ENCODE measurements at regions not wholly inside any gene's neighbourhood (a gene's known extent, or its start where the extent isn't known, plus 50 kb on each side); places are given as distances from the start of the nearest gene placed in this dataset.

DNA sequence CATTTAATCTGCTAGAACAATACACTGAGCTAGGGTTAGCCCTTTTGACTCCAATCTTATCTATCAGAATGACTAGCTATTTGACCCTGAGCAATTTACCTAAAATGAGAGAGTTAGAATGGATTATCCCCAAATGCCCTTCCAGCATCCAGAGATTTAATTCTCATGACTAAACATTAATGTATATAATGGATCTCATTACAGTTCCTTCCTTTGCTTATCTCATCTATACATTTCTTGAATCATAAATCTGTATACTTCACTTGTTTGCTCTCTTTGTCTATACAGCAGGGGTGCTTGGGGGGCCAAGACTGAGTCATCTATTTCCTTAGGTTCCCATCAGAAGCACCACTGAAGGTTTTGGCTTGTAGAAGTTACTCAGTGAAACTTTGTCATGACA lies 565.8 kb downstream of the IGSF11 start:
- Histone ChIP-seq H3F3A (ENCODE audit: insufficient read depth, low read length) (no peaks in the 10 kb centered on the region), H3K4me3 (ENCODE audit: low read length) (no peak overlapping the region)
- TF ChIP-seq, protein P1, sequence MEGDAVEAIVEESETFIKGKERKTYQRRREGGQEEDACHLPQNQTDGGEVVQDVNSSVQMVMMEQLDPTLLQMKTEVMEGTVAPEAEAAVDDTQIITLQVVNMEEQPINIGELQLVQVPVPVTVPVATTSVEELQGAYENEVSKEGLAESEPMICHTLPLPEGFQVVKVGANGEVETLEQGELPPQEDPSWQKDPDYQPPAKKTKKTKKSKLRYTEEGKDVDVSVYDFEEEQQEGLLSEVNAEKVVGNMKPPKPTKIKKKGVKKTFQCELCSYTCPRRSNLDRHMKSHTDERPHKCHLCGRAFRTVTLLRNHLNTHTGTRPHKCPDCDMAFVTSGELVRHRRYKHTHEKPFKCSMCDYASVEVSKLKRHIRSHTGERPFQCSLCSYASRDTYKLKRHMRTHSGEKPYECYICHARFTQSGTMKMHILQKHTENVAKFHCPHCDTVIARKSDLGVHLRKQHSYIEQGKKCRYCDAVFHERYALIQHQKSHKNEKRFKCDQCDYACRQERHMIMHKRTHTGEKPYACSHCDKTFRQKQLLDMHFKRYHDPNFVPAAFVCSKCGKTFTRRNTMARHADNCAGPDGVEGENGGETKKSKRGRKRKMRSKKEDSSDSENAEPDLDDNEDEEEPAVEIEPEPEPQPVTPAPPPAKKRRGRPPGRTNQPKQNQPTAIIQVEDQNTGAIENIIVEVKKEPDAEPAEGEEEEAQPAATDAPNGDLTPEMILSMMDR (IDR thresholded peaks at IDR 0.05; ENCODE audit: low read length), result no peak

DNA sequence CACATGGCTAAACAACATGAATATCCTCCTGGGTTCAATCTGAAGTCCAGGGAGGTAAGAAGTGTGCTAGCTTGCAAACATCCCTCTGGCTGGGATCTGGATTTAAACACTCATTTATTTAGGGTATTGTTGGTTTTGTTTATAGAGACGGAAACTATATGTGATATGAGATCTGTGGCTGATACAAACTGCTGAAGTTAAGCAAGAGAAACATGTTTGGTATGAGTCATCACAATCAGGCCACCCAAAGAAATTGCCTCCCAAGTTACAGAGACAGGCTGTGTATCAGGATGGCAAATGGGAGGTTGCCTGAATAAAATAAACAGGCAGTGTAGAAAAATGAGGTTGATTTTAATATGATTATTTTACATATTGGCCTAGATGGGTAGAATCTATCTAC lies 562.1 kb downstream of the IGSF11 start:
- Histone ChIP-seq H3K4me3 (ENCODE audit: low read length) (no peak overlapping the region), H3K9me3 (replicated peaks; ENCODE audit: insufficient read depth, low read length) (no peaks in the 10 kb centered on the region), H3K79me2 (ENCODE audit: low read length) (no peaks in the 10 kb centered on the region), H3K36me3 (replicated peaks; ENCODE audit: insufficient read depth, low read length) (no peaks in the 10 kb centered on the region), H4K20me1 (ENCODE audit: insufficient read depth, low read length) (no peaks in the 10 kb centered on the region), H2AFZ (ENCODE audit: low read length) (no peak overlapping the region), H3K27ac (ENCODE audit: low read length) (no peak overlapping the region), H3F3A (ENCODE audit: insufficient read depth, low read length) (no peaks in the 10 kb centered on the region), H3K9me2 (replicated peaks; ENCODE audit: insufficient read depth, low read length) (no peaks in the 10 kb centered on the region), H3K9ac (ENCODE audit: low read length) (no peak overlapping the region), H3K27me3 (replicated peaks; ENCODE audit: insufficient read depth, low read length) (no peaks in the 10 kb centered on the region), H3K4me2 (ENCODE audit: low read depth, low read length) (no peak overlapping the region), H3K4me1 (ENCODE audit: low read length) (no peaks in the 10 kb centered on the region)
- DNase-seq, result no peak
- TF ChIP-seq, protein P1 (IDR thresholded peaks at IDR 0.05; ENCODE audit: low read length), result no peak
- TF ChIP-seq EZH2 (optimal IDR thresholded peaks at IDR 0.05; ENCODE audit: low read depth, low read length) (no peak), EZH2phosphoT487 (IDR thresholded peaks at IDR 0.05; ENCODE audit: low read length) (no peak)

More for the DNA sequence above, 565.8 kb downstream of the IGSF11 start:
- Histone ChIP-seq H3K79me2 (ENCODE audit: low read length) (no peaks in the 10 kb centered on the region), H3K9me3 (replicated peaks; ENCODE audit: insufficient read depth, low read length) (no peaks in the 10 kb centered on the region), H2AFZ (ENCODE audit: low read length) (no peak overlapping the region), H3K27me3 (replicated peaks; ENCODE audit: insufficient read depth, low read length) (no peaks in the 10 kb centered on the region), H3K9me2 (replicated peaks; ENCODE audit: insufficient read depth, low read length) (no peaks in the 10 kb centered on the region), H3K4me2 (ENCODE audit: low read depth, low read length) (no peak overlapping the region), H3K36me3 (replicated peaks; ENCODE audit: insufficient read depth, low read length) (no peaks in the 10 kb centered on the region), H4K20me1 (ENCODE audit: insufficient read depth, low read length) (no peaks in the 10 kb centered on the region), H3K9ac (ENCODE audit: low read length) (no peak overlapping the region), H3K4me1 (ENCODE audit: low read length) (no peaks in the 10 kb centered on the region), H3K27ac (ENCODE audit: low read length) (no peak overlapping the region)
- no peak for DNase-seq

DNA sequence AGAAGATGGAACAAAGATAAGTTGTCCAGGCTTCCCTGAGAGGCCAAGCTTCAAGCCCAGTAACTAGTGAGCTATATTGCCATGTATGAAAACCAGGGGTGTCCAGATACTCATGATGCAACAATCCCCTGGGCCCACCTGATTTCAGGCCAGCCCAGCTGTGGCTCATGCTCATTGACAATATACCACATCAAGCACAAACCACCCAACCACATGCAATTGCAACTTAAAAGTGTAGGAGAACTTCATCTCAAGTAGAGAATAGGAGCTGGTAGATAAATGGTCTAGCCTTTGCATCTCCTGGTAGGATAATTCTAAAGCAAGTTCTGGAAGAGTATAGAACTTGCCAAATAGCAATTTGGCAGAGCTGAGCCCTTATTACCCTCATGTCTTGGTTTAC lies 561.3 kb downstream of the IGSF11 start:
- no peaks in the 10 kb centered on the region for H3K4me1 ChIP-seq (ENCODE audit: low read length)
- H3K9me2 ChIP-seq (replicated peaks; ENCODE audit: insufficient read depth, low read length), result no peaks in the 10 kb centered on the region
- no peak overlapping the region for H3K27ac ChIP-seq (ENCODE audit: low read length)
- no peaks in the 10 kb centered on the region for H3K27me3 ChIP-seq (replicated peaks; ENCODE audit: insufficient read depth, low read length)
- H3K4me2 ChIP-seq (ENCODE audit: low read depth, low read length), result no peak overlapping the region
- H3K79me2 ChIP-seq (ENCODE audit: low read length), result no peaks in the 10 kb centered on the region
- H3K4me3 ChIP-seq (ENCODE audit: low read length), result no peak overlapping the region
- H3F3A ChIP-seq (ENCODE audit: insufficient read depth, low read length), result no peaks in the 10 kb centered on the region
- DNase-seq, result no peak
- H3K9ac ChIP-seq (ENCODE audit: low read length), result no peak overlapping the region
- H3K36me3 ChIP-seq (replicated peaks; ENCODE audit: insufficient read depth, low read length), result no peaks in the 10 kb centered on the region
- TF ChIP-seq EZH2phosphoT487 (IDR thresholded peaks at IDR 0.05; ENCODE audit: low read length), result no peak
- TF ChIP-seq EZH2 (optimal IDR thresholded peaks at IDR 0.05; ENCODE audit: low read depth, low read length), result no peak
- TF ChIP-seq, protein P1 (IDR thresholded peaks at IDR 0.05; ENCODE audit: low read length), result no peak
- H4K20me1 ChIP-seq (ENCODE audit: insufficient read depth, low read length), result no peaks in the 10 kb centered on the region
- no peaks in the 10 kb centered on the region for H3K9me3 ChIP-seq (replicated peaks; ENCODE audit: insufficient read depth, low read length)
- no peak overlapping the region for H2AFZ ChIP-seq (ENCODE audit: low read length)

Data from MM.1S (cell line).